Suprapubic skin (tissue), 3 donors: ENCODE measurements at regions not wholly inside any gene's neighbourhood (a gene's known extent, or its start where the extent isn't known, plus 50 kb on each side); places are given as distances from the start of the nearest gene placed in this dataset.

Experiments
- POLR2AphosphoS5 ChIP-seq, 3 donors: sonication (generic); formaldehyde crosslinking; IDR thresholded peaks; one replicate each; pipeline ENCODE4 v1.6.1; 2017; ENCODE audit warnings: antibody characterized with exemption in 3 of 3
- TF ChIP-seq, protein P1 (sequence below), 2 donors: fragments of 200-600 bp in 1 of 2; fragments of 450-650 bp in 1 of 2; sonication (generic) in 1 of 2; IDR thresholded peaks; one replicate each; pipeline ENCODE4 v1.5.1; 2016 to 2019; ENCODE audit warnings: antibody characterized with exemption in 2 of 2, mild to moderate bottlenecking in 1 of 2, moderate library complexity in 1 of 2

- TF ChIP-seq, protein P1, sequence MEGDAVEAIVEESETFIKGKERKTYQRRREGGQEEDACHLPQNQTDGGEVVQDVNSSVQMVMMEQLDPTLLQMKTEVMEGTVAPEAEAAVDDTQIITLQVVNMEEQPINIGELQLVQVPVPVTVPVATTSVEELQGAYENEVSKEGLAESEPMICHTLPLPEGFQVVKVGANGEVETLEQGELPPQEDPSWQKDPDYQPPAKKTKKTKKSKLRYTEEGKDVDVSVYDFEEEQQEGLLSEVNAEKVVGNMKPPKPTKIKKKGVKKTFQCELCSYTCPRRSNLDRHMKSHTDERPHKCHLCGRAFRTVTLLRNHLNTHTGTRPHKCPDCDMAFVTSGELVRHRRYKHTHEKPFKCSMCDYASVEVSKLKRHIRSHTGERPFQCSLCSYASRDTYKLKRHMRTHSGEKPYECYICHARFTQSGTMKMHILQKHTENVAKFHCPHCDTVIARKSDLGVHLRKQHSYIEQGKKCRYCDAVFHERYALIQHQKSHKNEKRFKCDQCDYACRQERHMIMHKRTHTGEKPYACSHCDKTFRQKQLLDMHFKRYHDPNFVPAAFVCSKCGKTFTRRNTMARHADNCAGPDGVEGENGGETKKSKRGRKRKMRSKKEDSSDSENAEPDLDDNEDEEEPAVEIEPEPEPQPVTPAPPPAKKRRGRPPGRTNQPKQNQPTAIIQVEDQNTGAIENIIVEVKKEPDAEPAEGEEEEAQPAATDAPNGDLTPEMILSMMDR (IDR thresholded peaks at IDR 0.05): no peak
- no peak for TF ChIP-seq POLR2AphosphoS5 (IDR thresholded peaks at IDR 0.05)
Observed at GRCh38 chr5:155343468-155343867, 329.9 kb downstream of the KIF4B start.
